ENCODE measurements at regions not wholly inside any gene's neighbourhood (a gene's known extent, or its start where the extent isn't known, plus 50 kb on each side); places are given as distances from the start of the nearest gene placed in this dataset.
"Not testable (repeated sequence)": the region's sequence is repeated elsewhere in the genome, so short reads cannot be mapped to it uniquely, and the experiment has no call there.

- DNase-seq, result no peak
These were observed 182.4 kb downstream of the RASEF start for GRCh38 chr9:82880336-82881050.

GRCh38 chr9:82882138-82882537, 180.8 kb downstream of the RASEF start:
- DNase-seq, result no peak

- DNase-seq, result no peak
These were observed 180.2 kb downstream of the RASEF start for GRCh38 chr9:82882748-82883147.

- no peak for DNase-seq
These were observed 179.5 kb downstream of the RASEF start for GRCh38 chr9:82883436-82883835.

GRCh38 chr9:82883974-82884373, 179.0 kb downstream of the RASEF start:
- not testable (repeated sequence) for DNase-seq

- no peak for DNase-seq
These were observed 172.5 kb downstream of the RASEF start for GRCh38 chr9:82890401-82890800.

- DNase-seq, result no peak
These were observed 172.1 kb downstream of the RASEF start for GRCh38 chr9:82890865-82891264.

- no peak for DNase-seq
These were observed 171.6 kb downstream of the RASEF start for GRCh38 chr9:82891321-82891720.

GRCh38 chr9:82893549-82893948, 169.4 kb downstream of the RASEF start:
- DNase-seq, result no peak

GRCh38 chr9:82894548-82894947, 168.4 kb downstream of the RASEF start:
- DNase-seq, result no peak

GRCh38 chr9:82894961-82895821, 167.8 kb downstream of the RASEF start:
- DNase-seq, result no peak

- DNase-seq, result no peak
These were observed 167.2 kb downstream of the RASEF start for GRCh38 chr9:82895822-82896110.

- no peak for DNase-seq
These were observed 159.4 kb downstream of the RASEF start for GRCh38 chr9:82903503-82903902.

- no peak for DNase-seq
These were observed 150.9 kb downstream of the RASEF start for GRCh38 chr9:82911996-82912395.

- no peak for DNase-seq
These were observed 150.3 kb downstream of the RASEF start for GRCh38 chr9:82912645-82913044.

- DNase-seq, result not testable (repeated sequence)
These were observed 146.7 kb downstream of the RASEF start for GRCh38 chr9:82916238-82916637.

GRCh38 chr9:82920154-82920553, 142.8 kb downstream of the RASEF start:
- no peak for DNase-seq

- no peak for DNase-seq
These were observed 140.3 kb downstream of the RASEF start for GRCh38 chr9:82922686-82923085.

GRCh38 chr9:82923092-82923911, 139.6 kb downstream of the RASEF start:
- DNase-seq, result no peak

- no peak for DNase-seq
These were observed 138.9 kb downstream of the RASEF start for GRCh38 chr9:82923912-82924605.

All from CD4-positive, alpha-beta T cell treated with Interferon gamma for 1 hour (primary cell).